Upper lobe of right lung (tissue), 1 donor: ENCODE measurements at regions not wholly inside any gene's neighbourhood (a gene's known extent, or its start where the extent isn't known, plus 50 kb on each side); places are given as distances from the start of the nearest gene placed in this dataset.

Experiments used
- ATAC-seq: fragments of 200-7000 bp; cut with Tn5 transposase; one replicate; pipeline ENCODE4 v1.9.1; 2020; ENCODE audit warnings: mild to moderate bottlenecking, moderate library complexity
- DNase-seq: peaks from one replicate; pipeline ENCODE4 v3.0.0-alpha.2; 2020
- H3K27ac ChIP-seq: fragments of 200-600 bp; one replicate; pipeline ENCODE4 v1.8.0; 2022
- H3K27me3 ChIP-seq: fragments of 200-600 bp; one replicate; pipeline ENCODE4 v1.8.0; 2022; ENCODE audit warnings: mild to moderate bottlenecking
- H3K36me3 ChIP-seq: fragments of 200-600 bp; one replicate; pipeline ENCODE4 v1.8.0; 2022
- H3K4me1 ChIP-seq: fragments of 200-600 bp; one replicate; pipeline ENCODE4 v1.8.0; 2022
- H3K4me3 ChIP-seq: fragments of 200-600 bp; one replicate; pipeline ENCODE4 v1.8.0; 2022; ENCODE audit warnings: mild to moderate bottlenecking
- H3K9me3 ChIP-seq: fragments of 200-600 bp; one replicate; pipeline ENCODE4 v1.8.0; 2022
- intact Hi-C: fragments of 100-400 bp; cut with DNase I; formaldehyde crosslinking; loops from one replicate; pipeline ENCODE4 v1.11.0; 2022
- TF ChIP-seq, protein P1 (sequence below): fragments of 200-600 bp; IDR thresholded peaks from one replicate; pipeline ENCODE4 v1.8.0; 2022; ENCODE audit warnings: antibody characterized with exemption
- donor health status: DM: no; HTN: yes; CAD: no; lungs with severe emphysema.

GRCh38 chr13:23086968-23087623 is 93.7 kb upstream of the SGCG start:
- no peaks in the 10 kb centered on the region for H3K9me3 ChIP-seq
- no peaks in the 10 kb centered on the region for H3K27me3 ChIP-seq
- no peaks in the 10 kb centered on the region for H3K36me3 ChIP-seq
- intact Hi-C loops: no loop called here
- H3K4me3 ChIP-seq: no peak overlapping the region
- no peak for ATAC-seq
- no peak overlapping the region for H3K27ac ChIP-seq
- no peak for DNase-seq
- H3K4me1 ChIP-seq: no peaks in the 10 kb centered on the region
- TF ChIP-seq, protein P1, sequence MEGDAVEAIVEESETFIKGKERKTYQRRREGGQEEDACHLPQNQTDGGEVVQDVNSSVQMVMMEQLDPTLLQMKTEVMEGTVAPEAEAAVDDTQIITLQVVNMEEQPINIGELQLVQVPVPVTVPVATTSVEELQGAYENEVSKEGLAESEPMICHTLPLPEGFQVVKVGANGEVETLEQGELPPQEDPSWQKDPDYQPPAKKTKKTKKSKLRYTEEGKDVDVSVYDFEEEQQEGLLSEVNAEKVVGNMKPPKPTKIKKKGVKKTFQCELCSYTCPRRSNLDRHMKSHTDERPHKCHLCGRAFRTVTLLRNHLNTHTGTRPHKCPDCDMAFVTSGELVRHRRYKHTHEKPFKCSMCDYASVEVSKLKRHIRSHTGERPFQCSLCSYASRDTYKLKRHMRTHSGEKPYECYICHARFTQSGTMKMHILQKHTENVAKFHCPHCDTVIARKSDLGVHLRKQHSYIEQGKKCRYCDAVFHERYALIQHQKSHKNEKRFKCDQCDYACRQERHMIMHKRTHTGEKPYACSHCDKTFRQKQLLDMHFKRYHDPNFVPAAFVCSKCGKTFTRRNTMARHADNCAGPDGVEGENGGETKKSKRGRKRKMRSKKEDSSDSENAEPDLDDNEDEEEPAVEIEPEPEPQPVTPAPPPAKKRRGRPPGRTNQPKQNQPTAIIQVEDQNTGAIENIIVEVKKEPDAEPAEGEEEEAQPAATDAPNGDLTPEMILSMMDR: no peak

- ATAC-seq (peak; percentile 71), DNase-seq (no peak)
- Histone ChIP-seq H3K4me1 (no peaks in the 10 kb centered on the region), H3K4me3 (no peak overlapping the region), H3K36me3 (no peaks in the 10 kb centered on the region), H3K9me3 (no peaks in the 10 kb centered on the region), H3K27me3 (no peaks in the 10 kb centered on the region), H3K27ac (no peak overlapping the region)
- intact Hi-C loops: no loop called here
- TF ChIP-seq, protein P1: peak; percentile 50
Observed at GRCh38 chr13:23087880-23088279, 92.9 kb upstream of the SGCG start.

- TF ChIP-seq, protein P1: no peak
- Histone ChIP-seq H3K9me3 (no peaks in the 10 kb centered on the region), H3K4me1 (no peaks in the 10 kb centered on the region), H3K36me3 (no peaks in the 10 kb centered on the region), H3K4me3 (no peak overlapping the region), H3K27ac (no peak overlapping the region), H3K27me3 (peaks cover 3% of the 10 kb centered on the region)
- intact Hi-C loops: no loop called here
- ATAC-seq (no peak), DNase-seq (no peak)
Observed at GRCh38 chr13:23098161-23098907, 82.4 kb upstream of the SGCG start.

GRCh38 chr13:23105051-23105450 is 75.7 kb upstream of the SGCG start:
- TF ChIP-seq, protein P1: no peak
- H3K27ac ChIP-seq: no peak overlapping the region
- H3K36me3 ChIP-seq: no peaks in the 10 kb centered on the region
- ATAC-seq (no peak), DNase-seq (no peak)
- no peaks in the 10 kb centered on the region for H3K4me1 ChIP-seq
- H3K27me3 ChIP-seq: no peaks in the 10 kb centered on the region
- no peaks in the 10 kb centered on the region for H3K9me3 ChIP-seq
- H3K4me3 ChIP-seq: no peak overlapping the region
- intact Hi-C loops: no loop called here

- DNase-seq: no peak
- ATAC-seq: no peak
- Histone ChIP-seq H3K27ac (no peak overlapping the region), H3K4me3 (no peak overlapping the region), H3K9me3 (no peaks in the 10 kb centered on the region), H3K36me3 (no peaks in the 10 kb centered on the region), H3K4me1 (no peaks in the 10 kb centered on the region), H3K27me3 (no peaks in the 10 kb centered on the region)
- TF ChIP-seq, protein P1: no peak
- intact Hi-C loops: no loop called here
Observed at GRCh38 chr13:23107665-23108064, 73.1 kb upstream of the SGCG start.
